ENCODE measurements at regions not wholly inside any gene's neighbourhood (a gene's known extent, or its start where the extent isn't known, plus 50 kb on each side); places are given as distances from the start of the nearest gene placed in this dataset.

- FAIRE-seq (no peak), DNase-seq (ENCODE audit: low read depth, low spot score) (no peak)
- H3K79me2 ChIP-seq (ENCODE audit: control insufficient read depth, insufficient read depth, low read length): no peaks in the 10 kb centered on the region
- intact Hi-C loops (cut with micrococcal nuclease): no loop called here
- no peak overlapping the region for H3K4me3 ChIP-seq (replicated peaks in 1 of 3; ENCODE audit: insufficient read depth in 1 of 3, low read depth in 1 of 3, low read length in 3 of 3)
- no peaks in the 10 kb centered on the region for H3K4me1 ChIP-seq (ENCODE audit: control insufficient read depth, extremely low read depth, insufficient read depth, low read length)
- CTCF ChIA-PET: no interaction called here
- no peak overlapping the region for H2AFZ ChIP-seq (ENCODE audit: low read depth, low read length)
- no peak overlapping the region for H3K27ac ChIP-seq (ENCODE audit: insufficient read depth, low read depth, low read length)
- no peak overlapping the region for H3K4me2 ChIP-seq (ENCODE audit: insufficient read depth, low read length)
- BruUV-seq (replicated peaks): no TSS peak
- peaks cover 2% of the 10 kb centered on the region for H3K9me3 ChIP-seq (replicated peaks; ENCODE audit: control insufficient read depth, insufficient read depth, low read length)
- no peak overlapping the region for H3K9ac ChIP-seq (replicated peaks; ENCODE audit: extremely low read depth, insufficient read depth, low read length)
- H3K27me3 ChIP-seq (ENCODE audit: control insufficient read depth in 2 of 2, insufficient read depth in 2 of 2, low read length in 2 of 2): no peaks in the 10 kb centered on the region
- dilution Hi-C loops (cut with MboI; ENCODE audit: extremely low pct_ligation_motif_present, low sequenced_read_pairs): no loop called here
- TF ChIP-seq CTCF (IDR thresholded peaks at IDR 0.05; ENCODE audit: extremely low read depth in 1 of 2, insufficient read depth in 1 of 2, low read depth in 1 of 2, low read length in 2 of 2): no peak
- H4K20me1 ChIP-seq (replicated peaks; ENCODE audit: control insufficient read depth, extremely low read depth, insufficient read depth, low read length): no peaks in the 10 kb centered on the region
- H3K9me1 ChIP-seq (replicated peaks; ENCODE audit: control insufficient read depth, extremely low read depth, insufficient read depth, low read length): no peaks in the 10 kb centered on the region
- POLR2A ChIA-PET: no interaction called here
- no peaks in the 10 kb centered on the region for H3K36me3 ChIP-seq (ENCODE audit: control insufficient read depth in 2 of 2, extremely low read depth in 1 of 2, insufficient read depth in 2 of 2, low read length in 2 of 2)
Measured at GRCh38 chr5:156245895-156246294, 81.1 kb upstream of the SGCD start.

- FAIRE-seq (no peak), DNase-seq (ENCODE audit: low read depth, low spot score) (no peak)
- dilution Hi-C loops (cut with MboI; ENCODE audit: extremely low pct_ligation_motif_present, low sequenced_read_pairs) (no loop called here), intact Hi-C loops (cut with micrococcal nuclease) (no loop called here)
- H3K4me1 ChIP-seq (ENCODE audit: control insufficient read depth, extremely low read depth, insufficient read depth, low read length): no peaks in the 10 kb centered on the region
- H3K36me3 ChIP-seq (ENCODE audit: control insufficient read depth in 2 of 2, extremely low read depth in 1 of 2, insufficient read depth in 2 of 2, low read length in 2 of 2): no peaks in the 10 kb centered on the region
- no peak overlapping the region for H3K4me2 ChIP-seq (ENCODE audit: insufficient read depth, low read length)
- no peak overlapping the region for H3K9ac ChIP-seq (replicated peaks; ENCODE audit: extremely low read depth, insufficient read depth, low read length)
- CTCF ChIA-PET: no interaction called here
- no peak overlapping the region for H2AFZ ChIP-seq (ENCODE audit: low read depth, low read length)
- no peaks in the 10 kb centered on the region for H3K9me3 ChIP-seq (replicated peaks; ENCODE audit: control insufficient read depth, insufficient read depth, low read length)
- BruUV-seq (replicated peaks): no TSS peak
- no peaks in the 10 kb centered on the region for H3K27me3 ChIP-seq (ENCODE audit: control insufficient read depth in 2 of 2, insufficient read depth in 2 of 2, low read length in 2 of 2)
- H3K79me2 ChIP-seq (ENCODE audit: control insufficient read depth, insufficient read depth, low read length): no peaks in the 10 kb centered on the region
- TF ChIP-seq MYC (IDR thresholded peaks at IDR 0.05; ENCODE audit: low read depth, low read length) (no peak), MAX (IDR thresholded peaks at IDR 0.05; ENCODE audit: insufficient read depth, insufficient read length) (no peak), FOS (IDR thresholded peaks at IDR 0.05; ENCODE audit: borderline replicate concordance, insufficient read depth, low read length) (no peak), CTCF (IDR thresholded peaks at IDR 0.05; ENCODE audit: extremely low read depth in 1 of 2, insufficient read depth in 1 of 2, low read depth in 1 of 2, low read length in 2 of 2) (no peak), POLR2AphosphoS5 (IDR thresholded peaks at IDR 0.05; ENCODE audit: insufficient read depth, low read depth, low read length) (no peak), EZH2 (IDR thresholded peaks at IDR 0.05; ENCODE audit: borderline replicate concordance, low read depth, low read length, severe bottlenecking) (no peak), JUN (IDR thresholded peaks at IDR 0.05; ENCODE audit: borderline replicate concordance, insufficient read depth, insufficient read length, low read depth) (no peak), GATA2 (IDR thresholded peaks at IDR 0.05; ENCODE audit: insufficient read depth, insufficient read length, low read depth, low read length) (no peak), POLR2A (IDR thresholded peaks at IDR 0.05; ENCODE audit: low read depth, low read length) (no peak)
- no peaks in the 10 kb centered on the region for H4K20me1 ChIP-seq (replicated peaks; ENCODE audit: control insufficient read depth, extremely low read depth, insufficient read depth, low read length)
- no peaks in the 10 kb centered on the region for H3K9me1 ChIP-seq (replicated peaks; ENCODE audit: control insufficient read depth, extremely low read depth, insufficient read depth, low read length)
- no peak overlapping the region for H3K4me3 ChIP-seq (replicated peaks in 1 of 3; ENCODE audit: insufficient read depth in 1 of 3, low read depth in 1 of 3, low read length in 3 of 3)
- POLR2A ChIA-PET: no interaction called here
- no peak overlapping the region for H3K27ac ChIP-seq (ENCODE audit: insufficient read depth, low read depth, low read length)
Measured at GRCh38 chr5:156251076-156251475, 75.9 kb upstream of the SGCD start.

Measured in endothelial cell of umbilical vein (primary cell).